ENCODE measurements at regions not wholly inside any gene's neighbourhood (a gene's known extent, or its start where the extent isn't known, plus 50 kb on each side); places are given as distances from the start of the nearest gene placed in this dataset.

- no peak for TF ChIP-seq ZNF274 (IDR thresholded peaks at IDR 0.05; ENCODE audit: low read depth, low read length)
- TF ChIP-seq YY1 (IDR thresholded peaks at IDR 0.05; ENCODE audit: insufficient read depth, insufficient read length): no peak
- no peak for TF ChIP-seq SUZ12 (IDR thresholded peaks at IDR 0.05; ENCODE audit: extremely low read depth, insufficient read depth, insufficient read length)
These were observed 164.9 kb upstream of the SLC38A2 start for GRCh38 chr12:46537387-46537955.

Data from NT2/D1 (cell line).